H9 (cell line): ENCODE measurements at regions not wholly inside any gene's neighbourhood (a gene's known extent, or its start where the extent isn't known, plus 50 kb on each side); places are given as distances from the start of the nearest gene placed in this dataset.

Source experiments
- DNase-seq: peaks from one replicate; pipeline ENCODE4 v3.0.0-alpha.2; 2017
- H2AFZ ChIP-seq: one replicate; pipeline ENCODE4 v1.6.1; 2013; ENCODE audit warnings: mild to moderate bottlenecking, low read length, control low read depth, moderate library complexity
- H2AK5ac ChIP-seq: 2 replicates; pipeline ENCODE4 v1.6.1; 2013; ENCODE audit warnings: low read length, control low read depth, mixed read lengths; ENCODE audit not compliant: insufficient read length
- H2BK120ac ChIP-seq: one replicate; pipeline ENCODE4 v1.6.1; 2013; ENCODE audit warnings: low read depth, mild to moderate bottlenecking, low read length, control low read depth, inconsistent platforms; ENCODE audit not compliant: poor library complexity, severe bottlenecking
- H2BK12ac ChIP-seq: 2 replicates; pipeline ENCODE4 v1.6.1; 2013; ENCODE audit warnings: low read length, control low read depth, mixed read lengths, low read depth; ENCODE audit not compliant: insufficient read length
- H2BK15ac ChIP-seq: 2 replicates; pipeline ENCODE4 v1.6.1; 2013; ENCODE audit warnings: low read depth, low read length, control low read depth
- H2BK20ac ChIP-seq: one replicate; pipeline ENCODE4 v1.6.1; 2013; ENCODE audit warnings: low read depth, mild to moderate bottlenecking, low read length, control low read depth, inconsistent platforms; ENCODE audit not compliant: poor library complexity, severe bottlenecking
- H2BK5ac ChIP-seq: 2 replicates; pipeline ENCODE4 v1.6.1; 2013; ENCODE audit warnings: low read length, control low read depth, mixed read lengths; ENCODE audit not compliant: insufficient read length
- H3K14ac ChIP-seq: 2 replicates; pipeline ENCODE4 v1.6.1; 2013; ENCODE audit warnings: low read length, control low read depth; ENCODE audit not compliant: insufficient read depth
- H3K18ac ChIP-seq: 2 replicates; pipeline ENCODE4 v1.6.1; 2013; ENCODE audit warnings: low read depth, mild to moderate bottlenecking, mixed read lengths, low read length, control low read depth; ENCODE audit not compliant: insufficient read length
- H3K23ac ChIP-seq: 2 replicates; pipeline ENCODE4 v1.6.1; 2013; ENCODE audit warnings: low read length, control low read depth, mixed read lengths, low read depth; ENCODE audit not compliant: insufficient read length
- H3K23me2 ChIP-seq: 2 replicates; pipeline ENCODE4 v1.6.1; 2013; ENCODE audit warnings: low read depth, mild to moderate bottlenecking, mixed read lengths, low read length, control low read depth; ENCODE audit not compliant: insufficient read length, poor library complexity, severe bottlenecking
- H3K27ac ChIP-seq: 2 replicates; pipeline ENCODE4 v1.5.1; 2013; ENCODE audit warnings: low read length, control low read depth, mixed read lengths, low read depth; ENCODE audit not compliant: insufficient read length
- H3K27me3 ChIP-seq: 2 replicates; pipeline ENCODE4 v1.6.1; 2013; ENCODE audit warnings: low read length, control low read depth, inconsistent platforms; ENCODE audit not compliant: insufficient read depth
- H3K4ac ChIP-seq: 2 replicates; pipeline ENCODE4 v1.6.1; 2013; ENCODE audit warnings: low read depth, mild to moderate bottlenecking, control low read depth, inconsistent platforms, low read length, moderate library complexity
- H3K4me1 ChIP-seq: 2 replicates; pipeline ENCODE4 v1.6.1; 2013; ENCODE audit warnings: low read length, control low read depth, inconsistent platforms; ENCODE audit not compliant: insufficient read depth
- H3K4me2 ChIP-seq: 2 replicates; pipeline ENCODE4 v1.6.1; 2013; ENCODE audit warnings: low read length, control low read depth, mixed read lengths; ENCODE audit not compliant: insufficient read length, insufficient read depth
- H3K56ac ChIP-seq: 2 replicates; pipeline ENCODE4 v1.6.1; 2013; ENCODE audit warnings: low read depth, mild to moderate bottlenecking, mixed read lengths, low read length, control low read depth; ENCODE audit not compliant: insufficient read length
- H3K79me1 ChIP-seq: 2 replicates; pipeline ENCODE4 v1.6.1; 2013; ENCODE audit warnings: low read depth, mild to moderate bottlenecking, moderate library complexity, low read length, control low read depth, inconsistent platforms; ENCODE audit not compliant: insufficient read depth, poor library complexity, severe bottlenecking
- H3K79me2 ChIP-seq: 2 replicates; pipeline ENCODE4 v1.6.1; 2013; ENCODE audit warnings: low read length, control low read depth, inconsistent platforms; ENCODE audit not compliant: insufficient read depth
- H3K9ac ChIP-seq: 2 replicates; pipeline ENCODE4 v1.6.1; 2013; ENCODE audit warnings: low read length, control low read depth, mixed read lengths; ENCODE audit not compliant: insufficient read length; ENCODE audit errors: extremely low read depth
- H3K9me3 ChIP-seq: one replicate; pipeline ENCODE4 v1.6.1; 2013; ENCODE audit warnings: low read depth, low read length, inconsistent platforms; ENCODE audit not compliant: control insufficient read depth
- H3T11ph ChIP-seq: one replicate; pipeline ENCODE4 v1.6.1; 2013; ENCODE audit warnings: mild to moderate bottlenecking, low read length, control low read depth, inconsistent platforms
- H4K20me1 ChIP-seq: one replicate; pipeline ENCODE4 v1.6.1; 2013; ENCODE audit not compliant: control insufficient read depth, insufficient read length, insufficient read depth
- H4K5ac ChIP-seq: 2 replicates; pipeline ENCODE4 v1.6.1; 2013; ENCODE audit warnings: low read depth, mild to moderate bottlenecking, mixed read lengths, low read length, control low read depth; ENCODE audit not compliant: insufficient read length
- H4K8ac ChIP-seq: replicated peaks from 2 replicates; pipeline ENCODE4 v1.6.1; 2013; ENCODE audit warnings: low read length, control low read depth, mixed read lengths, low read depth; ENCODE audit not compliant: insufficient read length
- H4K91ac ChIP-seq: 2 replicates; pipeline ENCODE4 v1.6.1; 2013; ENCODE audit warnings: low read depth, mild to moderate bottlenecking, moderate library complexity, mixed read lengths, low read length, control low read depth; ENCODE audit not compliant: insufficient read length
- H3K27ac Mint-ChIP-seq, 3 experiments: 2 replicates in 2 of 3; 3 replicates in 1 of 3; pipeline ENCODE4 v1.8.0; 2020 to 2021; ENCODE audit warnings: mixed read lengths in 3 of 3, mild to moderate bottlenecking in 1 of 3, moderate library complexity in 1 of 3
- H3K27me3 Mint-ChIP-seq: 2 replicates; pipeline ENCODE4 v1.8.0; 2021; ENCODE audit warnings: low read depth, mild to moderate bottlenecking, moderate library complexity, mixed read lengths
- H3K36me3 Mint-ChIP-seq, 3 experiments: 2 replicates in 2 of 3; 3 replicates in 1 of 3; pipeline ENCODE4 v1.8.0; 2020 to 2021; ENCODE audit warnings: low read depth in 3 of 3, mixed read lengths in 3 of 3; ENCODE audit not compliant: insufficient read depth in 1 of 3
- H3K4me1 Mint-ChIP-seq, 2 experiments: 2 replicates each; pipeline ENCODE4 v1.8.0; 2020; ENCODE audit warnings: mixed read lengths in 2 of 2
- H3K4me3 Mint-ChIP-seq, 2 experiments: 2 replicates in 1 of 2; 3 replicates in 1 of 2; pipeline ENCODE4 v1.8.0; 2020 to 2021; ENCODE audit warnings: mild to moderate bottlenecking in 2 of 2, mixed read lengths in 2 of 2, moderate library complexity in 1 of 2
- H3K9me3 Mint-ChIP-seq, 2 experiments: 2 replicates in 1 of 2; 3 replicates in 1 of 2; pipeline ENCODE4 v1.8.0; 2020; ENCODE audit warnings: mild to moderate bottlenecking in 2 of 2, mixed read lengths in 2 of 2, moderate library complexity in 1 of 2
- CTCF ChIP-seq: fragments of 200-600 bp; sonication (generic); conservative IDR thresholded peaks from 3 replicates; pipeline ENCODE4 v1.8.0; 2021; ENCODE audit warnings: antibody characterized with exemption, mild to moderate bottlenecking
- WGBS: extraction: QIAGEN DNeasy Blood & Tissue Kit; methylation state at CpG from one replicate; pipeline ENCODE4 v1.1.7; 2013; ENCODE audit warnings: missing lambda C conversion rate, low lambda C conversion rate, mixed read lengths; ENCODE audit not compliant: insufficient read length; ENCODE audit errors: extremely low coverage; 5-methylcytosine and 5-hydroxymethylcytosine counted together

GRCh38 chr9:24218656-24219055, 327.0 kb downstream of the IZUMO3 start:
- Histone ChIP-seq H3K79me1 (no peaks in the 10 kb centered on the region), H3K14ac (no peak overlapping the region), H3K4me1 (no peaks in the 10 kb centered on the region), H2BK20ac (no peak overlapping the region), H4K8ac (no peak overlapping the region), H3K27me3 (no peaks in the 10 kb centered on the region), H3K18ac (no peak overlapping the region), H3K9ac (no peak overlapping the region), H2BK15ac (no peak overlapping the region), H4K91ac (no peak overlapping the region), H2AFZ (no peak overlapping the region), H3K23me2 (no peaks in the 10 kb centered on the region), H4K5ac (no peak overlapping the region), H2BK12ac (no peak overlapping the region), H4K20me1 (no peaks in the 10 kb centered on the region), H3K4ac (no peak overlapping the region), H3K27ac (no peak overlapping the region), H2BK5ac (no peak overlapping the region), H3T11ph (no peak overlapping the region), H3K4me2 (no peak overlapping the region), H3K9me3 (no peaks in the 10 kb centered on the region), H3K56ac (no peak overlapping the region), H2AK5ac (no peak overlapping the region), H3K23ac (no peak overlapping the region), H2BK120ac (no peak overlapping the region), H3K79me2 (no peaks in the 10 kb centered on the region)
- WGBS = no CpG with 5 or more reads among the region's 2 CpGs
- Mint-ChIP-seq H3K4me1 (no peaks in the 10 kb centered on the region), H3K36me3 (no peaks in the 10 kb centered on the region), H3K9me3 (no peaks in the 10 kb centered on the region; a peak in 1 of 5 replicates), H3K27ac (no peak overlapping the region), H3K4me3 (no peak overlapping the region), H3K27me3 (no peaks in the 10 kb centered on the region)
- no peak for TF ChIP-seq CTCF
- DNase-seq = no peak
